Colonic mucosa (tissue), 4 donors: ENCODE measurements at regions not wholly inside any gene's neighbourhood (a gene's known extent, or its start where the extent isn't known, plus 50 kb on each side); places are given as distances from the start of the nearest gene placed in this dataset.

ENCODE experiments used
- DNase-seq: peaks from one replicate; pipeline ENCODE4 v3.0.0-alpha.2; 2020
- H3K27ac ChIP-seq: fragments of 200-600 bp; one replicate; pipeline ENCODE4 v1.8.0; 2021
- H3K27me3 ChIP-seq: fragments of 200-600 bp; one replicate; pipeline ENCODE4 v1.8.0; 2021
- H3K36me3 ChIP-seq: fragments of 200-600 bp; one replicate; pipeline ENCODE4 v1.8.0; 2021
- H3K4me1 ChIP-seq: fragments of 200-600 bp; one replicate; pipeline ENCODE4 v1.8.0; 2021; ENCODE audit warnings: mild to moderate bottlenecking
- H3K4me3 ChIP-seq: fragments of 200-600 bp; one replicate; pipeline ENCODE4 v1.8.0; 2021
- H3K9ac ChIP-seq, 2 donors: one replicate each; pipeline ENCODE4 v1.7.0; 2013; ENCODE audit warnings: control low read depth in 2 of 2, low read depth in 2 of 2, low read length in 2 of 2
- H3K9me3 ChIP-seq: fragments of 200-600 bp; one replicate; pipeline ENCODE4 v1.8.0; 2021
- intact Hi-C: fragments of 100-400 bp; cut with DNase I; formaldehyde crosslinking; loops from one replicate; pipeline ENCODE4 v1.14.1; 2022
- TF ChIP-seq, protein P1 (sequence below): fragments of 200-600 bp; IDR thresholded peaks from one replicate; pipeline ENCODE4 v1.8.0; 2022; ENCODE audit warnings: antibody characterized with exemption, mild to moderate bottlenecking
- donor health status: healthy.
- donor health status: DM: no; HTN: no; CAD: no.
- donor health status: DM: no; HTN: no; CAD: no.

DNA sequence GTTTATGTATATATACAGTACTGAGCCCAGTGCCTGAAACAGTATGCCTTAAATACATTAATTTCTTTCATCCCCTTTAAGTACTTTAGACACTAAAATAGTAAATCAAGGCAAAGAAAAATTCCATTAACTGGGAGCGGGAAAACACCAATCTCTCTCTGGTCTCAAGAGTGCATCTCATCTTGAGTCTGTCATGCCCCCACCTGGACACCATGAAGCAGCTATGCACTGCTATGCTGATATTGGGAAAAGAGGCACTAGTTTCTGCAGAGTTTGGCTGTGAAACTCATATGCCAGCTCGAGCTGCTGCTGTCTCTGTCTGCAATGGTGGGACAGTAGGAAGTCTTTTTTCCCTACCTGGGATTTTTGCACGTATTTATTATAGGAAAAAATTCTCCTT, 754.4 kb upstream of the RAG2 start:
- TF ChIP-seq, protein P1, sequence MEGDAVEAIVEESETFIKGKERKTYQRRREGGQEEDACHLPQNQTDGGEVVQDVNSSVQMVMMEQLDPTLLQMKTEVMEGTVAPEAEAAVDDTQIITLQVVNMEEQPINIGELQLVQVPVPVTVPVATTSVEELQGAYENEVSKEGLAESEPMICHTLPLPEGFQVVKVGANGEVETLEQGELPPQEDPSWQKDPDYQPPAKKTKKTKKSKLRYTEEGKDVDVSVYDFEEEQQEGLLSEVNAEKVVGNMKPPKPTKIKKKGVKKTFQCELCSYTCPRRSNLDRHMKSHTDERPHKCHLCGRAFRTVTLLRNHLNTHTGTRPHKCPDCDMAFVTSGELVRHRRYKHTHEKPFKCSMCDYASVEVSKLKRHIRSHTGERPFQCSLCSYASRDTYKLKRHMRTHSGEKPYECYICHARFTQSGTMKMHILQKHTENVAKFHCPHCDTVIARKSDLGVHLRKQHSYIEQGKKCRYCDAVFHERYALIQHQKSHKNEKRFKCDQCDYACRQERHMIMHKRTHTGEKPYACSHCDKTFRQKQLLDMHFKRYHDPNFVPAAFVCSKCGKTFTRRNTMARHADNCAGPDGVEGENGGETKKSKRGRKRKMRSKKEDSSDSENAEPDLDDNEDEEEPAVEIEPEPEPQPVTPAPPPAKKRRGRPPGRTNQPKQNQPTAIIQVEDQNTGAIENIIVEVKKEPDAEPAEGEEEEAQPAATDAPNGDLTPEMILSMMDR, result no peak
- Histone ChIP-seq H3K27me3 (no peaks in the 10 kb centered on the region), H3K4me3 (no peak overlapping the region), H3K9me3 (no peaks in the 10 kb centered on the region), H3K27ac (no peak overlapping the region), H3K36me3 (no peaks in the 10 kb centered on the region), H3K9ac (no peak overlapping the region), H3K4me1 (no peaks in the 10 kb centered on the region)
- intact Hi-C loops, result no loop called here
- no peak for DNase-seq

DNA sequence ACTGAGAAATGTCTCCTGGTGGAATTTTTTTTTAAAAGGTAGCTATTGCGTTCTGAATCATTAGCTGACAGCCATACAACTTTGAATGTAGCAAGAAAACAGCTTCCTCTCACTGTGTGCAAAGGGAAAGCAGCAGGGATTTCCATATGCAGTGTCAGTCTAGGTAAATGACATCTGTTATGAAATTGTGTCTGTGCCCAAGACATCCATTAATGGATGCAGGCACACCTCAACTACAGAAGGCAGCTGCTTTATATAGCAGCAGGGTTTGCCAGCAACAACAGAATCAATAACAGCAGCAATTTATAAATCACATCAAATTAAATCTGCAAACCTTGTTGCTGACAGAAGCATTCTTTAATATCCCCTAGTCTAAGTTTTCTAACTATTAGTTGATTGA, 745.3 kb upstream of the RAG2 start:
- no peaks in the 10 kb centered on the region for H3K4me1 ChIP-seq
- no peak overlapping the region for H3K4me3 ChIP-seq
- H3K9me3 ChIP-seq, result no peaks in the 10 kb centered on the region
- no peak overlapping the region for H3K9ac ChIP-seq
- H3K36me3 ChIP-seq, result no peaks in the 10 kb centered on the region
- DNase-seq, result no peak
- intact Hi-C loops, result no loop called here
- TF ChIP-seq, protein P1, result no peak
- no peaks in the 10 kb centered on the region for H3K27me3 ChIP-seq
- no peak overlapping the region for H3K27ac ChIP-seq

DNA sequence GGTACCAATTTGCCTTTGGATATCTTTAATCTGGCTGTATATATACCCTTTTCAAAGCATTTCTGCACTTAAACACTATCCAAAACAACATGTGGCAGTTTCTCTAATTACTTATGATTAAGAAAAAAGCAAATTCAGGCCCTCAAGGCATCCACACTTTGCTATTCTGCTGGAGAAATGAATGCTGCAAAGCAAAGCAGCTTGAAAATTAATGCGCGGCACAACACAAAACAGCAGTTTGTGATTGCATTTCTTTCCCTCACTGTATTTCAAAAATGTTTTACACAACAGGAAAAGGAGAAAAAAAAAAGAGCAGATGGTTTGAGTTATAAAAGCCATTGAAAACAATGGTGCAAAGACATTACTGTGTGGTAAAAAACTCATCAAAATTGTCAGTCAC, 738.4 kb upstream of the RAG2 start:
- TF ChIP-seq, protein P1, result no peak
- H3K27ac ChIP-seq, result no peak overlapping the region
- H3K4me1 ChIP-seq, result no peaks in the 10 kb centered on the region
- no peak for DNase-seq
- no peaks in the 10 kb centered on the region for H3K9me3 ChIP-seq
- no peak overlapping the region for H3K9ac ChIP-seq
- intact Hi-C loops, result no loop called here
- no peaks in the 10 kb centered on the region for H3K36me3 ChIP-seq
- no peaks in the 10 kb centered on the region for H3K27me3 ChIP-seq
- H3K4me3 ChIP-seq, result no peak overlapping the region

DNA sequence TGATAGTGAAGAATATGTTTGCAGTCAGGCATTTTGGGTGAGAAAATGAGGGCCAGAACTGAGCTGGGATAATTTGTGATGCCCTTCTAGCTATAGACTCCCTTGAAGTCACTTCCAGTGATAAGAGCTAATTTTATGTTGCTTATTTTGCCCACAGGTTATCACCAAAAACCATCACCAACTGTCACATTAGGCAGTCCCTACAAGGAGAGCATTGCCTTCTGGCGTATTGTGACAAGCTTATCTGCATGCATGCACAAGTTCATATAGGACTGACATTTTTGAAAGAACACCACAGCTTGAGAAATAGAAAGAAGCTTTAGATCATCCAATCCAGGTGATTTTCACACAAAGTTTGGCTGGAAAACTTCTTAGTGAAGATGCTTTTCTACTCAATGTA, 735.3 kb upstream of the RAG2 start:
- H3K27me3 ChIP-seq, result no peaks in the 10 kb centered on the region
- no peak overlapping the region for H3K9ac ChIP-seq
- intact Hi-C loops, result no loop called here
- H3K36me3 ChIP-seq, result no peaks in the 10 kb centered on the region
- TF ChIP-seq, protein P1, result no peak
- H3K9me3 ChIP-seq, result no peaks in the 10 kb centered on the region
- no peaks in the 10 kb centered on the region for H3K4me1 ChIP-seq
- H3K27ac ChIP-seq, result no peak overlapping the region
- no peak for DNase-seq
- no peak overlapping the region for H3K4me3 ChIP-seq

DNA sequence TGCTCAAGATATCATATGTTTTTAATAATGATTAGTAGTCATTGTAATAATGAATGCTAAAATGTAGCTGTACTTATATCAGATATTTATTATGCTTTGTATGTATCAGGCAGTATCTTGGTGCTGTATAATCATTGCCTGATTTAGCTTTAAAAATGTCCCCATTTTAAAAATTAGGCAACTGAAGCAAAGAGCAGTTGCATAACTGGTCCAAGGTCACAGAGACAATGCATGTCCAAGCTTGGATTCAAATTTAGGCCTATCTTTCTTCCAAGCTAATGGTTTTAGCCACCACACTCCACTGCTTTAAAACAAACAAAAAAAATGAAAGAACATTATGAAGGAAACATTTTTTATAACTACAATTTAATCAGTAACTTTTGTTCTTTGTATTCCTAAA, 725.8 kb upstream of the RAG2 start:
- no peak overlapping the region for H3K9ac ChIP-seq
- H3K9me3 ChIP-seq, result no peaks in the 10 kb centered on the region
- TF ChIP-seq, protein P1, result no peak
- intact Hi-C loops, result no loop called here
- H3K27me3 ChIP-seq, result no peaks in the 10 kb centered on the region
- no peak for DNase-seq
- H3K4me1 ChIP-seq, result no peaks in the 10 kb centered on the region
- H3K4me3 ChIP-seq, result no peak overlapping the region
- H3K27ac ChIP-seq, result no peak overlapping the region
- no peaks in the 10 kb centered on the region for H3K36me3 ChIP-seq
